IMR-90 (cell line): ENCODE measurements at regions not wholly inside any gene's neighbourhood (a gene's known extent, or its start where the extent isn't known, plus 50 kb on each side); places are given as distances from the start of the nearest gene placed in this dataset.

Experiments used
- CEBPB ChIP-seq: IDR thresholded peaks from 2 replicates; pipeline ENCODE4 v1.6.1; 2012; ENCODE audit warnings: low read depth, low read length, improper control_type of control experiment
- CHD1 ChIP-seq: IDR thresholded peaks from 2 replicates; pipeline ENCODE4 v1.6.1; 2012; ENCODE audit warnings: low read depth, low read length, improper control_type of control experiment
- CTCF ChIP-seq: conservative IDR thresholded peaks from 2 replicates; pipeline ENCODE4 v1.5.1; 2012; ENCODE audit warnings: mild to moderate bottlenecking, low read depth, low read length, improper control_type of control experiment
- ELK1 ChIP-seq: fragments of 150-350 bp; IDR thresholded peaks from 2 replicates; pipeline ENCODE4 v1.6.1; 2016; ENCODE audit warnings: low read depth, mild to moderate bottlenecking, low read length, moderate library complexity, borderline replicate concordance
- FOS ChIP-seq: fragments of 150-350 bp; IDR thresholded peaks from 2 replicates; pipeline ENCODE4 v1.6.1; 2016; ENCODE audit warnings: low read depth, low read length
- POLR2A ChIP-seq: IDR thresholded peaks from 2 replicates; pipeline ENCODE4 v1.6.1; 2012; ENCODE audit warnings: mild to moderate bottlenecking, low read depth, low read length
- RAD21 ChIP-seq: IDR thresholded peaks from 2 replicates; pipeline ENCODE4 v1.6.1; 2012; ENCODE audit warnings: low read length, improper control_type of control experiment
- SMC3 ChIP-seq: fragments of 150-350 bp; IDR thresholded peaks from 2 replicates; pipeline ENCODE4 v1.6.1; 2016; ENCODE audit warnings: low read depth, mild to moderate bottlenecking, antibody characterized with exemption, low read length, moderate library complexity
- USF2 ChIP-seq: fragments of 150-350 bp; IDR thresholded peaks from 2 replicates; pipeline ENCODE4 v1.6.1; 2017; ENCODE audit warnings: mild to moderate bottlenecking, antibody characterized with exemption, low read length, low read depth

DNA sequence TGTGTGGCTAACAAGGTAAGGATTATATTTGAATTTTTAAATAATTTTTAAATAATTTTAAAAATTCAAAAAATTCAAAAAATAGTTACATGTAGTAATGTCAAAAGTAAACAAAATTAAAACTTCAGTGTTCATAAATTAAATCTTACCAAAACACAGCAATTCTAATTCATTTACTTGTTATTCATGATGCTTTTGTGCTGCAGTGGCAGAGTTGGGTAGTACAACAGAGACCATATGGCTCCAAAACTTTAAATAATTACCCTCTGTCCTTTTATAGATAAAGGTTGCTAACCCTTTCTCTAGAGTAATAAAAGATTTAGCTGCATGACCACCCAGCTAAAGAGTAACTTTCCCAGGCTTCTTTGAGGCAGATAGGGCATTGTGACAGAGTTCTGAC, 1355.6 kb downstream of the FSTL5 start:
- TF ChIP-seq POLR2A: no peak
- no peak for TF ChIP-seq CTCF
- TF ChIP-seq USF2: no peak
- TF ChIP-seq RAD21: no peak
- no peak for TF ChIP-seq FOS
- TF ChIP-seq SMC3: no peak
- TF ChIP-seq CHD1: no peak
- no peak for TF ChIP-seq CEBPB
- no peak for TF ChIP-seq ELK1
